Adrenal gland (tissue), 5 donors: ENCODE measurements at regions not wholly inside any gene's neighbourhood (a gene's known extent, or its start where the extent isn't known, plus 50 kb on each side); places are given as distances from the start of the nearest gene placed in this dataset.

Experiments used
- CTCF ChIP-seq, 6 experiments: fragments of 450-650 bp in 4 of 6; fragments of 200-600 bp in 2 of 6; sonication (generic) in 1 of 6; IDR thresholded peaks; 1 replicate in 5 of 6; 2 replicates in 1 of 6; pipeline versions ENCODE4 v1.5.1 to v1.8.0; 2016 to 2021; ENCODE audit warnings: antibody characterized with exemption in 6 of 6, mild to moderate bottlenecking in 2 of 6, moderate library complexity in 1 of 6
- POLR2A ChIP-seq, 2 donors: fragments of 450-650 bp; IDR thresholded peaks; one replicate each; pipeline ENCODE4 v1.6.1; 2017; ENCODE audit warnings: antibody characterized with exemption in 2 of 2, mild to moderate bottlenecking in 2 of 2, moderate library complexity in 1 of 2
- donor health status: DM: no; HTN: no; CAD: no.

- TF ChIP-seq POLR2A (IDR thresholded peaks at IDR 0.05) (no peak), CTCF (IDR thresholded peaks at IDR 0.05) (no peak)
Observed at GRCh38 chr6:113526553-113526952, 330.6 kb upstream of the MARCKS start.
